Neural progenitor cell (in vitro differentiated cells): ENCODE measurements at regions not wholly inside any gene's neighbourhood (a gene's known extent, or its start where the extent isn't known, plus 50 kb on each side); places are given as distances from the start of the nearest gene placed in this dataset.

Experiments used
- CTCF ChIP-seq: fragments of 200-600 bp; sonication (generic); IDR thresholded peaks from 2 replicates; pipeline ENCODE4 v1.5.1; 2017; ENCODE audit warnings: antibody characterized with exemption, mild to moderate bottlenecking
- EZH2phosphoT487 ChIP-seq: fragments of 200-600 bp; sonication (generic); IDR thresholded peaks from 2 replicates; pipeline ENCODE4 v1.6.1; 2017; ENCODE audit warnings: antibody characterized with exemption

- TF ChIP-seq EZH2phosphoT487 (no peak), CTCF (no peak)
Measured at GRCh38 chr7:116386674-116387073, 112.9 kb upstream of the CAV2 start.
